NCI-H1417 treated with DMSO at 0.1 percent for 48 hours (cell line): ENCODE measurements at regions not wholly inside any gene's neighbourhood (a gene's known extent, or its start where the extent isn't known, plus 50 kb on each side); places are given as distances from the start of the nearest gene placed in this dataset.
"Not testable (repeated sequence)": the region's sequence is repeated elsewhere in the genome, so short reads cannot be mapped to it uniquely, and the experiment has no call there.

Experiments
- DNase-seq: peaks from one replicate; lab custom pipeline; 2025; lab: John Stamatoyannopoulos, UW

GRCh38 chr3:135393898-135394525 is 571.5 kb upstream of the PPP2R3A start:
- DNase-seq: no peak

GRCh38 chr3:135412475-135412874 is 553.1 kb upstream of the PPP2R3A start:
- no peak for DNase-seq

- DNase-seq: no peak
Measured at GRCh38 chr3:135416182-135416581, 549.3 kb upstream of the PPP2R3A start.

DNA sequence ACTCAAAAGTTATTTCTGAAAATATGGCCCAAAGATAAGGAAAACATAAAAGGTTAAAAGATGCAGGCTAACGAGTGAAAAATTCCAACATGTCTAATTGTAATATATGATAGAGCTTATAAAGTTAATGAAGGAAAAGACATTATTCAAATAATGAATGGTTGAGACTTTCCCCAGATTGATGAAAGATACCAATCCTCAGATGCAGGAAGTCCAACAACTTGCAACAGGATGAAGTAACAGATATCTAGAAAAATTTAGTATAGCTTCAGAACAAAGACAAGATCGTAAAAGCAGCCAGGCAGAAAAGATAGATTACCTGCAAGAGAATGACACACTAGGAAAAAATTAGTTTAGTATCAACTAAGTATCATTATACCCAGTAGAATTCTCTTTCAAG is 546.4 kb upstream of the PPP2R3A start:
- no peak for DNase-seq

DNA sequence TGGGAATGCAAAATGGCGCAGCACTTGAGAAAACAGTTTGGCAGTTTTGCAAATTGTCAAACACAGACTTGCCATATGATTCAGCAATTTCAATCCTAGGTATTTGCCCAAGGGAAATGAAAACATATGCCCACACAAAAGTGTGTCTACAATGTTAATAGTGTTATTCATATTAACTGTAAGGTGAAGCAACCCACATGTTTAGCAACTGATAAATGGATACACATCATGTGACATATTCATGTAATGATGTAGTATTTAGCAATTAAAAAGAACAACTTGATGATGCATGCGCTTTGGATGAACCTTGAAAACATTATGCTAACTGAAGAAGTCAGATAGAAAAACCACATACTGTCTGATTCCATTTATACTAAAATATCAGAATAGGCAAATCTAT is 539.0 kb upstream of the PPP2R3A start:
- no peak for DNase-seq

- DNase-seq: no peak
Measured at GRCh38 chr3:135432402-135432801, 533.1 kb upstream of the PPP2R3A start.

GRCh38 chr3:135438889-135439597 is 526.5 kb upstream of the PPP2R3A start:
- not testable (repeated sequence) for DNase-seq

DNA sequence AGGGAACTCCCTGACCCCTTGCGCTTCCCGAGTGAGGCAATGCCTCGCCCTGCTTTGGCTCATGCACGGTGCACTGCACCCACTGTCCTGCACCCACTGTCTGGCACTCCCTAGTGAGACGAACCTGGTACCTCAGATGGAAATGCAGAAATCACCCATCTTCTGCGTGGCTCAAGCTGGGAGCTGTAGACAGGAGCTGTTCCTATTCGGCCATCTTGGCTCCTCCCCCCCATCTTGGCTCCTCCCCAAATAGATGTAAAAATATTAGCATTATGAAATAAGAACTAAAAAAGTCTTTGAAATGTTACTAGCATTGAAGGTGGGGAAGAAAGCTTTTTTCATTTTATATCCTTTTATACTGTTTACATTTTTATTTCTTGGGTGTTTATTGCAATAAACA is 525.9 kb upstream of the PPP2R3A start:
- not testable (repeated sequence) for DNase-seq

GRCh38 chr3:135440233-135440632 is 525.3 kb upstream of the PPP2R3A start:
- DNase-seq: no peak

DNA sequence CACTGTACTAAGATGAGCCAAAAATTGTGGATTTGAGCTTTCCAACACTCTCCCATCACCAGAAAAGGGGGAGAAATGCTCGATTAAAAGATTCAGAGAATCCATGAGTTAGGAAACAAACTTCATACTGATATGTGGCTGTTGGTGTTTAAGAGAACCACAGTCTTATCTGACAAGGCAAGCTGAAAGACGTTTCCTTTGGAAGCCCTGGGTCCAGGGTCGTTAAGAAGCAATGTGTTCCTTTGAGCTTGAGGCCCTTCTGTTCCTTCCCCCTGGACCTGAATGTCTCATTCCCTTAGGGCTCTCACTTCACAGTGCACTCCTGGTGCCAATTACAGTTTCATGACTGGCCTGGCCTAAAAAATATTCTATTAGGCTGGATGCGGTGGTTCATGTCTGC is 524.8 kb upstream of the PPP2R3A start:
- no peak for DNase-seq

GRCh38 chr3:135444058-135444457 is 521.5 kb upstream of the PPP2R3A start:
- DNase-seq: no peak

DNA sequence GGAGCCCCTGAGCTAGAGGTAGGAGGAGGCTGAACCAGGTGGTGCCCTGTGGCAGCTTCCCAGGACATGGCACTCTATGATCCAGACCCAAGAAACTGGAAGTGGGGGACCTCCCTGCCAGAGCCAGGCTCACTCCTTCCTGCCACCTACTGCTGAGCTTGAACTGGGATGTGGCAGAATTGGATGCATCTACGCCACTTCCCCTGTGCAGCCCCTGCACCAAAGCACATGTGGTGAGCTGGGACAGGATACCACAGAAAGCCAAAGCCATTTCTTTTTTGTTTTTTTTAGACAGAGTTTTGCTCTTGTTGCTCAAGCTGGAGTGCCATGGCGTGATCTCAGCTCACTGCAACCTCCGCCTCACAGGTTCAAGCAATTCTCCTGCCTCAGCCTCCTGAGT is 518.0 kb upstream of the PPP2R3A start:
- DNase-seq: no peak

- DNase-seq: no peak
Measured at GRCh38 chr3:135448520-135448919, 517.0 kb upstream of the PPP2R3A start.

- no peak for DNase-seq
Measured at GRCh38 chr3:135449046-135449445, 516.5 kb upstream of the PPP2R3A start.

DNA sequence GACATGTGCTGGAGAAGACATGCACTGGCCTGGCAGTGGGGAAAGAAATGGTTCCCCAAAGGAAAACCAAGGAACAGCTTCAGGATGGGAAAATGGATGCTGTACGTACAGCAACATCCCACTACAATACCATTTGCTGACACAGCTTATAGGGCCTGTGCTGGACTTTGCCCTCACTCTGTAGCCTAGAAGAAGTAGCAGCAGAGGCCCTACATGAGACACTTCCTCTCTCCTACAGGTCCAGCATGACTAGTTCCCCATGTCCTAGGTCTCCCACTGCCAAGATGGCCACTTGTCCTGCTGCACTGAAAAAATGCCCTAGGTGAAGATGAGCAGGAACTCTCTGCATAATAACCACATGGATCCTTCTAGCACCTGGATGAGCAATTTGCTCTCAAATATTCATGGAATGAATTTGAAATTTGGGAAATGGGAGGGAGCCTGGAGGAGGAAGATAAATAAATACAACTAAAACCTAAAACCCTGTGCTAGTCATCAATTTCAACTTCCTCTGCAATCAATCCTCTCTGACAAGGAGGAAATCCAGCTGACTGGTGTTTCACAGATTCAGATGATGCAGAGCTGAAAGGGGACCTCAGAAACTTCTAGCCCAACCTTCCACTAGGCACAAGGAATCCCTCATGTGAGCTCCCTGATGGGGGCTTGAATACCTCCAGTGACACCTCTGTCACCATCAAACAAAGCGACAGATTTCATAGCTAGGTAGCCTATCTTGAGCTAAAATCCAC is 514.3 kb upstream of the PPP2R3A start:
- no peak for DNase-seq

DNA sequence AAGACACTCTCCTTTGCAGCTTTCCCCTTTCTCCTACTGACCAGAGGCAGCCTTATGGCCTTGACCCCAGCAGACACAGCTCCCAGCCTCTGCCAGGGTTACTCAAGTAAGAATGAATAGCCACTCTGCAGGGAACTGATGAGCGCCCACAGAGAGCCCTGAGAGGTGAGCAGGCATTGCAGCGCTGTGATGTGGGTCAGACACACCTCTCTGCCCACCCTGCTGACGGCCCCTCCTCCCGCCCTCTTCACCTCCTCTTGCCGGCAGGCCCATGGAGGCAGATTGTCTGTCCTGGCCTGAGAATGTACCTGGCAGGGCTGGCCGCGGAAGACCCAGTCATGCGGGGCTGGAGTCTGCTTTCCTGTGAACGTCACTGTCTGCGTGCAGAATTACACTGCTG is 512.6 kb upstream of the PPP2R3A start:
- no peak for DNase-seq

GRCh38 chr3:135453326-135453725 is 512.2 kb upstream of the PPP2R3A start:
- DNase-seq: no peak

GRCh38 chr3:135454890-135455289 is 510.6 kb upstream of the PPP2R3A start:
- no peak for DNase-seq

DNA sequence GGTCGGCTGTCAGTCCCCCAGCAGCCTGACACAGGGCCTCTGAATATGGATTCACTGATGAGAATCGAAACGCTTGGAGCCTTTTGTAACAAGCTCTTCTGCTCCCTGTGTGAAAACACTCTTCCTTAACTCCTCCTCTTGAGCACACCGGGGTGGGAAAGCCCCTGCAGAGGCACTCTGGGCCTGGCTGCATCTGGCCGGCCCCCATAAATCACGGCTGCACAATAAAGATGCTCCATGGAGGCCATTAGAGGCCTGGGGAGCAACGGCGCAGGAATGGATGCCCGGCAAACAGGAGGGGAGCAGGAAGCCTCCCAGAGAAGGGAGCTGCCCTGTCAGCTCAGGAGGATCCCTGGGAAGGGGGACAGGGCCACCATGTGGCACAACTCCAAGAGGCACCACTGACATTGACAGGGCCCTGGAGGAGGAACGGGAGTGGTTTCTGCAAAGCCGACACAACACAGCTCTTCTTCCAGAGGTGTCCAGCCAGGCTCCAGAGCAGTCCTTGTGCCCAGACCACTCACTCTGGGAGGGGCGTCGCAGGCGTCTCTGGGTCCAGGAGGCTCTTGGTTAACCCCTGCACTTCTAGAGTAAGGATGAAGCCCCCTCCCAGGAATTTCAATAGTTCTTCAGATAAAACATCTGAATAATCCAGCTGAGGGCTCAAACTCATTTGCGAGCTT is 509.3 kb upstream of the PPP2R3A start:
- peak; percentile 81 for DNase-seq

GRCh38 chr3:135458541-135459322 is 506.8 kb upstream of the PPP2R3A start:
- DNase-seq: no peak

- DNase-seq: no peak
Measured at GRCh38 chr3:135460273-135460672, 505.3 kb upstream of the PPP2R3A start.

DNA sequence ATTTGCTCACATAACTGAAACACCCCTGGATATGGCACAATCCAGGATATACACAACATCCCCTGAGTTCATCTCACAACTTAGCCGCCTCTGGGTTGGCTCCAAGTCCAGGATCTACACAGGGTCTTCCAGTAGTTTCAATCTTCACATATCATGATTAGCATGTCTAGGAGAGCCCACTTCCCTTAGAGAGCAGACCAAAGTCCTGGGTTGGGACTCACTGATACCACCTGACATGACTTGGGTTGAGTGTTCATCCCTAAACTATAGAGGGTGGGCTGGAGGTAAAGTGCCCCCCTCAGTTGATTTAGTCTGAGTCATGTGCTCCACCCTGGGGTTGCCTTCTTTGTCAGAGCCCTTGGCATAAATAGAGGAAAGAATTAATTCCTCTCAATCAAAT is 493.6 kb upstream of the PPP2R3A start:
- DNase-seq: no peak
